H1 (cell line): ENCODE measurements at regions not wholly inside any gene's neighbourhood (a gene's known extent, or its start where the extent isn't known, plus 50 kb on each side); places are given as distances from the start of the nearest gene placed in this dataset.

ENCODE experiments used
- CTCF ChIA-PET: fragments of 300-600 bp; sonication (Branson Sonifier 250); formaldehyde crosslinking; loops from one replicate; lab custom pipeline; 2021; ENCODE audit not compliant: partially characterized antibody; lab: Charles Lee
- POLR2A ChIA-PET: fragments of 300-600 bp; sonication (Branson Sonifier 250); formaldehyde crosslinking; loops from one replicate; lab custom pipeline; 2021; ENCODE audit warnings: inconsistent platforms; ENCODE audit not compliant: partially characterized antibody; lab: Charles Lee
- DNase-seq, 2 experiments: peaks; one replicate each; pipeline versions ENCODE4 v3.0.0 to v3.0.0-alpha.2; 2010 to 2022; ENCODE audit warnings: low spot score in 2 of 2, low read depth in 1 of 2, mixed read lengths in 1 of 2
- FAIRE-seq: peaks from 2 replicates; lab custom pipeline; 2011; peaks lifted over from hg19 to GRCh38; lab: Jason Lieb, UNC
- H2AFZ ChIP-seq: 2 replicates; pipeline ENCODE4 v1.8.1; 2012; ENCODE audit warnings: low read length, inconsistent platforms
- H2AK5ac ChIP-seq: 2 replicates; pipeline ENCODE4 v1.6.1; 2013; ENCODE audit warnings: low read depth, low read length
- H2BK120ac ChIP-seq: replicated peaks from 2 replicates; pipeline ENCODE3; 2013; ENCODE audit warnings: low read depth, low read length, inconsistent platforms
- H2BK12ac ChIP-seq: 2 replicates; pipeline ENCODE4 v1.6.1; 2013; ENCODE audit warnings: low read depth, low read length
- H2BK15ac ChIP-seq: 2 replicates; pipeline ENCODE4 v1.6.1; 2013; ENCODE audit warnings: low read length
- H2BK20ac ChIP-seq: 2 replicates; pipeline ENCODE4 v1.6.1; 2013; ENCODE audit warnings: low read length
- H2BK5ac ChIP-seq: 2 replicates; pipeline ENCODE4 v1.6.1; 2013; ENCODE audit warnings: low read depth, low read length
- H3K14ac ChIP-seq: 2 replicates; pipeline ENCODE4 v1.6.1; 2013; ENCODE audit warnings: inconsistent platforms; ENCODE audit not compliant: insufficient read length
- H3K18ac ChIP-seq: 2 replicates; pipeline ENCODE4 v1.6.1; 2013; ENCODE audit warnings: low read length; ENCODE audit errors: extremely low read depth
- H3K23ac ChIP-seq: 2 replicates; pipeline ENCODE4 v1.6.1; 2013; ENCODE audit warnings: inconsistent platforms; ENCODE audit not compliant: insufficient read length
- H3K23me2 ChIP-seq: 2 replicates; pipeline ENCODE4 v1.6.1; 2013; ENCODE audit warnings: low read depth, low read length
- H3K27ac ChIP-seq: 2 replicates; pipeline ENCODE4 v1.6.1; 2011; ENCODE audit warnings: low read depth, low read length, inconsistent platforms
- H3K27me3 ChIP-seq, 4 experiments: replicated peaks in 1 of 4; 1 replicate in 1 of 4; 2 replicates in 3 of 4; pipeline versions ENCODE4 v1.6.1 to v1.8.1; 2011 to 2013; ENCODE audit warnings: low read length in 3 of 4, mild to moderate bottlenecking in 3 of 4, inconsistent platforms in 2 of 4, mixed read lengths in 2 of 4, moderate library complexity in 1 of 4; ENCODE audit not compliant: control insufficient read depth in 3 of 4, insufficient read depth in 3 of 4; ENCODE audit errors: extremely low read depth in 1 of 4
- H3K36me3 ChIP-seq, 4 experiments: 2 replicates each; pipeline versions ENCODE4 v1.6.1 to v1.8.1; 2011 to 2013; ENCODE audit warnings: mild to moderate bottlenecking in 4 of 4, low read length in 3 of 4, moderate library complexity in 2 of 4, control low read depth in 1 of 4, inconsistent platforms in 1 of 4; ENCODE audit not compliant: insufficient read depth in 4 of 4, control insufficient read depth in 2 of 4
- H3K4ac ChIP-seq: replicated peaks from 2 replicates; pipeline ENCODE3; 2013; ENCODE audit warnings: low read length, low read depth, mixed read lengths, inconsistent platforms; ENCODE audit not compliant: insufficient read length
- H3K4me1 ChIP-seq, 4 experiments: replicated peaks in 1 of 4; 1 replicate in 1 of 4; 2 replicates in 3 of 4; pipeline versions ENCODE4 v1.6.1 to v1.8.1; 2011 to 2013; ENCODE audit warnings: low read length in 3 of 4, inconsistent platforms in 2 of 4, mixed read lengths in 1 of 4; ENCODE audit not compliant: insufficient read depth in 4 of 4, control insufficient read depth in 3 of 4
- H3K4me2 ChIP-seq, 2 experiments: 2 replicates each; pipeline versions ENCODE4 v1.6.1 to v1.8.1; 2011 to 2013; ENCODE audit warnings: low read depth in 2 of 2, low read length in 2 of 2, control low read depth in 1 of 2, inconsistent platforms in 1 of 2, mild to moderate bottlenecking in 1 of 2; ENCODE audit not compliant: insufficient read depth in 1 of 2
- H3K4me3 ChIP-seq, 4 experiments: fragments of 200-600, 300-600 bp in 1 of 4; sonication (generic), shearing (Covaris generic), sonication (Bioruptor Twin) in 1 of 4; 2 replicates each; pipeline versions ENCODE4 v1.5.1 to v1.8.1; 2011 to 2016; ENCODE audit warnings: low read length in 4 of 4, low read depth in 3 of 4, control low read depth in 2 of 4, inconsistent platforms in 2 of 4, mild to moderate bottlenecking in 2 of 4, mixed read lengths in 1 of 4, moderate library complexity in 1 of 4; ENCODE audit not compliant: insufficient read depth in 2 of 4; ENCODE audit errors: extremely low read depth in 1 of 4
- H3K56ac ChIP-seq: replicated peaks from 2 replicates; pipeline ENCODE3; 2013; ENCODE audit warnings: low read depth, mild to moderate bottlenecking, mixed read lengths, low read length, inconsistent platforms; ENCODE audit not compliant: insufficient read length
- H3K79me1 ChIP-seq: 2 replicates; pipeline ENCODE4 v1.6.1; 2013; ENCODE audit warnings: low read depth, low read length, control low read depth
- H3K79me2 ChIP-seq, 2 experiments: 2 replicates each; pipeline versions ENCODE4 v1.6.1 to v1.8.1; 2012 to 2013; ENCODE audit warnings: low read length in 2 of 2, mild to moderate bottlenecking in 2 of 2, inconsistent platforms in 1 of 2; ENCODE audit not compliant: insufficient read depth in 2 of 2, control insufficient read depth in 1 of 2
- H3K9ac ChIP-seq, 4 experiments: replicated peaks in 1 of 4; 1 replicate in 1 of 4; 2 replicates in 3 of 4; pipeline versions ENCODE4 v1.6.1 to v1.8.1; 2011 to 2013; ENCODE audit warnings: low read depth in 3 of 4, low read length in 3 of 4, control low read depth in 2 of 4, mild to moderate bottlenecking in 2 of 4, moderate library complexity in 2 of 4, inconsistent platforms in 1 of 4; ENCODE audit errors: extremely low read depth in 1 of 4
- H3K9me3 ChIP-seq, 2 experiments: 2 replicates each; pipeline versions ENCODE4 v1.6.1 to v1.8.1; 2012 to 2013; ENCODE audit warnings: mild to moderate bottlenecking in 2 of 2, moderate library complexity in 2 of 2, control low read depth in 1 of 2, inconsistent platforms in 1 of 2, low read depth in 1 of 2, low read length in 1 of 2, mixed read lengths in 1 of 2; ENCODE audit not compliant: insufficient read depth in 2 of 2
- H4K20me1 ChIP-seq, 2 experiments: replicated peaks in 1 of 2; 2 replicates each; pipeline versions ENCODE3 to v1.8.1; 2011 to 2013; ENCODE audit warnings: inconsistent platforms in 2 of 2, low read length in 2 of 2, mild to moderate bottlenecking in 1 of 2; ENCODE audit not compliant: insufficient read depth in 2 of 2, control insufficient read depth in 1 of 2
- H4K5ac ChIP-seq: 2 replicates; pipeline ENCODE4 v1.6.1; 2013; ENCODE audit warnings: low read length, low read depth, mixed read lengths, inconsistent platforms; ENCODE audit not compliant: insufficient read length
- H4K8ac ChIP-seq: 2 replicates; pipeline ENCODE4 v1.8.0; 2013; ENCODE audit warnings: mild to moderate bottlenecking, moderate library complexity, low read length, inconsistent platforms; ENCODE audit not compliant: insufficient read depth; ENCODE audit errors: extremely low read depth
- H4K91ac ChIP-seq: replicated peaks from 2 replicates; pipeline ENCODE3; 2013; ENCODE audit warnings: low read length, mixed read lengths, inconsistent platforms; ENCODE audit not compliant: insufficient read length
- EGR1 ChIP-seq: IDR thresholded peaks from 2 replicates; pipeline ENCODE4 v1.6.1; 2011; ENCODE audit warnings: low read depth, low read length, borderline replicate concordance
- HDAC2 ChIP-seq, 2 experiments: fragments of 300-600 bp in 1 of 2; sonication (generic) in 1 of 2; IDR thresholded peaks; 2 replicates each; pipeline ENCODE4 v1.6.1; 2011 to 2012; ENCODE audit warnings: low read depth in 2 of 2, low read length in 2 of 2, mild to moderate bottlenecking in 2 of 2, moderate library complexity in 2 of 2, borderline replicate concordance in 1 of 2, inconsistent platforms in 1 of 2
- POU5F1 ChIP-seq: IDR thresholded peaks from 2 replicates; pipeline ENCODE4 v1.6.1; 2011; ENCODE audit warnings: low read depth, mild to moderate bottlenecking, low read length, moderate library complexity
- SIRT6 ChIP-seq: IDR thresholded peaks from one replicate; pipeline ENCODE4 v1.7.1; 2012; ENCODE audit warnings: low read length, inconsistent platforms
- SP1 ChIP-seq: IDR thresholded peaks from 2 replicates; pipeline ENCODE4 v1.6.1; 2011; ENCODE audit warnings: low read depth, low read length
- TCF12 ChIP-seq: IDR thresholded peaks from 2 replicates; pipeline ENCODE4 v1.6.1; 2011; ENCODE audit warnings: low read depth, mild to moderate bottlenecking, low read length
- whole genome bisulfite sequencing, 2 experiments: shearing (Covaris generic) in 1 of 2; methylation state at CpG; one replicate each; pipeline versions ENCODE4 v1.1.6 to v1.1.7; 2013 to 2015; ENCODE audit warnings: low lambda C conversion rate in 2 of 2, mixed read lengths in 2 of 2, inconsistent platforms in 1 of 2, low coverage in 1 of 2, missing lambda C conversion rate in 1 of 2; ENCODE audit not compliant: insufficient replicate concordance in 2 of 2, insufficient coverage in 1 of 2, insufficient read length in 1 of 2; ENCODE audit errors: extremely low coverage in 1 of 2, missing lambda C conversion rate in 1 of 2; 5-methylcytosine and 5-hydroxymethylcytosine counted together
- TF ChIP-seq, protein P1 (sequence below): IDR thresholded peaks from 2 replicates; pipeline ENCODE4 v1.6.1; 2012; ENCODE audit warnings: low read length, inconsistent platforms

DNA sequence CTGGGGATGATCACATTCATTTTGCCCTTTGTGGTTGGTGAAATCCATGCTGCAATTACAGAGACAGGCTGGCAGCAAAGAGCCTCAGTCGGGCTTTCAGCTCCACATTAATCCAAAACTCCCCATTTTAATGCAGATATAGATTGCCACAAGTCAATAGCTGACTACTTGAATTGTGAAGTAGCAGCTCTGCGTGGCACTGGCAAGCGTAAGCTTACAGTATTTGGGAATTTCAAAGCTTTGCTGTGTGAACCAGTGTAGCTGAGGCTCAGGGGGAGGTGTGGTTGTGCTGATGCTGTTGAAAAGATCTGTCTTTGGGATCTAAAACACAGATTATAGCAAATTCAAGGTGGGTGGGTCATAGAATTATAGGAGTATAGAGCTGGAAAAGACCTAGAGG, 290.3 kb upstream of the ONECUT1 start:
- Histone ChIP-seq H3K9me3 (no peaks in the 10 kb centered on the region), H3K27ac (no peak overlapping the region), H3K56ac (no peak overlapping the region), H3K4ac (no peak overlapping the region), H3K23ac (no peak overlapping the region), H3K14ac (no peak overlapping the region), H3K4me1 (peaks cover 0 to 6% (median 5%) of the 10 kb centered on the region in 4 experiments; a peak in 3 of 7 replicates), H3K18ac (no peak overlapping the region), H3K23me2 (no peaks in the 10 kb centered on the region), H4K20me1 (no peaks in the 10 kb centered on the region), H3K9ac (no peak overlapping the region), H2BK5ac (no peak overlapping the region), H2BK12ac (no peak overlapping the region), H2BK120ac (no peak overlapping the region), H4K91ac (no peak overlapping the region), H3K27me3 (no peaks in the 10 kb centered on the region), H2AFZ (peak overlapping the region; percentile 18; the same call in 1 of the 2 replicates), H2BK20ac (no peak overlapping the region), H4K5ac (no peak overlapping the region), H3K4me2 (no peak overlapping the region), H2BK15ac (no peak overlapping the region), H3K36me3 (no peaks in the 10 kb centered on the region), H3K79me2 (no peaks in the 10 kb centered on the region), H3K4me3 (no peak overlapping the region), H2AK5ac (no peak overlapping the region), H4K8ac (no peak overlapping the region), H3K79me1 (no peaks in the 10 kb centered on the region)
- CTCF ChIA-PET: no interaction called here
- DNase-seq (no peak), FAIRE-seq (no peak)
- TF ChIP-seq, protein P1, sequence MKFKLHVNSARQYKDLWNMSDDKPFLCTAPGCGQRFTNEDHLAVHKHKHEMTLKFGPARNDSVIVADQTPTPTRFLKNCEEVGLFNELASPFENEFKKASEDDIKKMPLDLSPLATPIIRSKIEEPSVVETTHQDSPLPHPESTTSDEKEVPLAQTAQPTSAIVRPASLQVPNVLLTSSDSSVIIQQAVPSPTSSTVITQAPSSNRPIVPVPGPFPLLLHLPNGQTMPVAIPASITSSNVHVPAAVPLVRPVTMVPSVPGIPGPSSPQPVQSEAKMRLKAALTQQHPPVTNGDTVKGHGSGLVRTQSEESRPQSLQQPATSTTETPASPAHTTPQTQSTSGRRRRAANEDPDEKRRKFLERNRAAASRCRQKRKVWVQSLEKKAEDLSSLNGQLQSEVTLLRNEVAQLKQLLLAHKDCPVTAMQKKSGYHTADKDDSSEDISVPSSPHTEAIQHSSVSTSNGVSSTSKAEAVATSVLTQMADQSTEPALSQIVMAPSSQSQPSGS: no peak
- TF ChIP-seq TCF12 (no peak), POU5F1 (no peak), EGR1 (no peak), SIRT6 (no peak), SP1 (no peak), HDAC2 (IDR thresholded peaks at IDR 0.05; ENCODE audit: borderline replicate concordance in 1 of 2, low read depth in 2 of 2, low read length in 2 of 2) (no peak)
- POLR2A ChIA-PET: no interaction called here
- 24% methylated on average over 3 of the region's 3 CpGs; no CpG with 5 or more reads in 1 of the 2 experiments for WGBS, 2 experiments
